ENCODE measurements at regions not wholly inside any gene's neighbourhood (a gene's known extent, or its start where the extent isn't known, plus 50 kb on each side); places are given as distances from the start of the nearest gene placed in this dataset.

DNA sequence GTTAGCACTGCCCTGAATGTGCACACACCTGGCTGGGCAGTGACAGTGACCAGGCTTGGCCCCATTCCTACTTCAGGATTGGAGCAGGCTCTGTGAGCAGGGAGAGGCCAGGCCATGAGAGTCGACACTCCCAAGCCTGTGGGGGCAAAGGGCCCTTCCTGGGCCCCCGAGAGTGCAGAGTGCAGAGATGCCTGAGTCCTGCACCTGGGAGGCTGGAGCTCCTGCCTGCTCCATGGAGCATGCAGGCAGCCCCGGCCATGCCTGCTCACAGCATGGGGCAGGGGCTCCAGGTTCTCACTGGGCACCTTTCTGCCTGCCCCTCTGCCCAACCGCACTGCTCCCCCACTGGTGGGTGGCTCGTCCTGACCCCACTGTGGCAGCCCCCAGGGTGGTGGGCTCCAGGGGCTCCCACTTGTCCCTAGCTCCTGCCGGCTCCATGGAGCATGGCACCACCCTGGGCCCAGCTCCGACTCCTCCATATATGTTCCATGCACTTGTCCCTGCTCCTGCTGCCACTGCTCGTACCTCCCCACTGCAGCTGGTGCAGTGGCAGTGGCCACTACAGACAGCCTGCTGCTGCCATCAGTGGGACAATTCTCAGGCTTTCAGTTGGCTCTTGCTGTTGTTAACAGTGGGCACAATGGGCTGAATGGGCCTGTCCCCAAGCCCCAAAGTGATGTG is 282.0 kb downstream of the RPRM start:
- no peak for DNase-seq

DNA sequence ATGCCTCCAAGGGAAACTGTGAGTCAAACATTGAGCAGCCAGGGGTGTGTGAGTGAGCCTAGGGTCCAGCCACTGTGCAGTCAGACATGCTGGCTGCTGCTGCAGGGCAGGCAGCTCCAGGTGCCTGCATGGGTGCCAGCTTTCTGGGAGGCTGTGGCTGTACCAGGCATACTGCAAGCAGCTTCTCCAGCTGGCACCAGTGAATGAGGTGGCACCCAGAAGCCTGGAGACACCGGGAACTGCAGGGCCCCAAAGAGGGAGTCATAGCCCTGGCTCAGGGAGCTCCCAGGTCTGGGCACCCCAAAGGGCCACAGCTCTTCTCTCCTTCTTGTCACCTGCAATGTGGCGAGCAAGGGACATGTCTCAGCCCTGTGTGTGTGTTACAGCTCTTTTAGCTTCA is 283.2 kb downstream of the RPRM start:
- no peak for DNase-seq

DNA sequence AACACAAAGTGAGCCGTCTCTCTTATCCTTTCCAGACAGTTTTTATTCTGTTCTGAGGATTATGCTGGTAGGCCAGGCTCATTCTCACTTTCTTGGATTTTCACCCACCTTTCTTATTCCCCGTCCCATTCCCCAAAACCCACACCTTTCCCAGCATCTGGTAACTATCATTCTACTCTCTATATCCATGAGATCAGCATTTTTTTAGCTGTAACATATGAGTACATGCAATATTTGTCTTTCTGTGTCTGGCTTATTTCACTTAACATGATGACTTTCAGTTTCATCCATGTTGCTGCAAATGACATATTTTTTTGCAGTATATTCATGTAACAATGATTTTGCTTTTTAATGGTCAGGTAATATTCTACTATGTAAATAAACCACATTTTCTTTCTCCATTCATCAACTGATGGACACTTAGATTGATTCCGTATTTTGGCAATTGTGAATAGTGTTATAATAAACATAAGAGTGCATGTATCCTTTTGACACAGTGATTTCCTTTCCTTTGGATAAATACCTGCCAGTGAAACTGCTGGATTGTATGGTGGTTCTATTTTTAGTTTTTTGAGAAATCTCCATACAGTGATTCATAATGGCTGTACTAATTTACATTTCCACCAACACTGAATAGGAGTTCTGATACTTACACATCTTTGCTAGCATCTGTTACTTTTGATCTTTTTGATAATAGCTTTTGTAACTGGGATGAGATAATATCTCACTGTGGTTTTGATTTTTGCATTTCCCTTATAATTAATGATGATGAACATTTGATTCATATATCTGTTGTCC is 289.3 kb downstream of the RPRM start:
- no peak for DNase-seq

GRCh38 chr2:153179808-153180207 is 298.8 kb downstream of the RPRM start:
- no peak for DNase-seq

DNA sequence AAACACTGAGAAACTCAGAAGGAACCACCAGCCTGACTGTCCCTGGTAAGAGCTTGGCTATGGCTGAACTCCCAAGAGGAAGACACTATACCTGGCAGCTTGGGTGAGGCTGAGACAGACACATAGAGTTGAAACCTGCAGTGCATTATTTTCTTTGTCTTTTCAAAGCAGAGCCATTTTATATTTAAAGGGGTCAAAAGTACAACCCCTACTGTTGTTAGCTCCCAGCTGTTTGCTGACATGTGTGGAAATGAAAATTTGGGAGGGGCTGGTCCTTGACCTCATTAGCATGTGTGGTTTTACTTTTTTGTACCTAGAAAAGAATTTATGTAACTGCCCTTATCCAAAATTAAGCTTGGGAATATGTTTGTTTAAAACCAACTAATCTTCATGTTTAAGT is 309.0 kb downstream of the RPRM start:
- DNase-seq = no peak

DNA sequence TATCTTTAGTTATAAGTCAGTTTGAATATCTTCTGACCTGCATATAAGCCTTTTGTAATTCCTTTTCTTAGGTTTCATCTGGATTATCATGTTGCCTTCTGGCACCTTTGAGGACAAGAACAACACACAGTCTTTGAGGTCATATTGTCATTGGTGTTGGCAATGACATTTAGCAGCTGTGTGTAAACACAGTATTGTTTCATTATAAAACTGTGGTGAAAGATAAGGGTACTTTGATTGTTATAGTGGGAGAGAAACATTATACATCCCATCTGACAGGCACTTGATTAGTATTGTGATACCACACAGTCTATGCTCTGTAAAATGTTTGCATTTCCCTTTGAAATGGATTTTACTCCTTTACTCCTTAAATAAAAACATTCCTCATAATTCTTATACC is 313.5 kb downstream of the RPRM start:
- no peak for DNase-seq

DNA sequence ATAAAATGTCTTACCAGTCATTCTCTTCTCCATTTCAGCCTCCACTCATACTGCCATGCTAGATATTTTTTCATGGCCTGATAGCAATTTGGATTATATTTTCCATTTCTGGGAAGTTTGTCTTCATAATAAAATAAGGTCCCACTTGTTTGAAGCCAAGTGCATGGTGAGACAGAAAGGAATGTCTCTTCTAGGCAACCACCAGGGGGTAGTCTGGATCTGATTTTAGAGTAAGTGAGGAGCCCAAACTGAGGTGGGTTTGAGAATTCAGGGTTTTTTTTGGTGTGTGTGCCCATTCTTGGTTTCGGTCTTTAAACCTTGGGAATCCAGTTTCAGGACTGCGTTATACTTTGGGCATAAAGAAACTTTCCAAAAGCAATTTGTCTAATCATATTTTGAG is 315.5 kb downstream of the RPRM start:
- peak in 7 of 58 donors; percentile 0 to 26 (median 10) for DNase-seq

DNA sequence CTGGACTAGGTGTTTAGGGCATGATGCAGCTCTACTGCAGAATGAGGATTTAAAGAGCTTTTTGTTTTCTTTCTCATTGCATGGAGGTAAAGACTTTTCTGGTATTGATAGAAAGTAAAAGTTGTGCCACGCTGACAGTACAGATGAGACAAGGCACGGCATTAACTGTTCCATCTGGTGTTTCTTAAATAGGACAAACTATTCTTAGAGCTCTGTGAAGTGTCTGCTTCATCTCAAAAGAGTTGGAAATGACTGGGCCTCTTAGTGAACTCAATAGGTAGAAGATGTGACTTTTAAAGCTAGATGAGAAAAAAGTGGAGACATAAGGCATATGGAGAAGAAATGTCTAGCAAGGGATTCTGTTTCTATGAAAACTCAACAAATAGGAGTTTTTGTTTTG is 321.8 kb downstream of the RPRM start:
- DNase-seq = no peak

GRCh38 chr2:153152036-153152435 is 326.5 kb downstream of the RPRM start:
- DNase-seq = no peak

GRCh38 chr2:153145470-153145978 is 333.0 kb downstream of the RPRM start:
- peak in 18 of 58 donors; percentile 0 to 53 (median 6) for DNase-seq

- no peak for DNase-seq
These were observed 335.0 kb downstream of the RPRM start for GRCh38 chr2:153143540-153143939.

GRCh38 chr2:153140498-153140897 is 338.1 kb downstream of the RPRM start:
- no peak for DNase-seq

GRCh38 chr2:153138651-153139375 is 339.7 kb downstream of the RPRM start:
- no peak for DNase-seq

- DNase-seq = no peak
These were observed 342.3 kb downstream of the RPRM start for GRCh38 chr2:153136216-153136615.

GRCh38 chr2:153134725-153135124 is 343.8 kb downstream of the RPRM start:
- no peak for DNase-seq

DNA sequence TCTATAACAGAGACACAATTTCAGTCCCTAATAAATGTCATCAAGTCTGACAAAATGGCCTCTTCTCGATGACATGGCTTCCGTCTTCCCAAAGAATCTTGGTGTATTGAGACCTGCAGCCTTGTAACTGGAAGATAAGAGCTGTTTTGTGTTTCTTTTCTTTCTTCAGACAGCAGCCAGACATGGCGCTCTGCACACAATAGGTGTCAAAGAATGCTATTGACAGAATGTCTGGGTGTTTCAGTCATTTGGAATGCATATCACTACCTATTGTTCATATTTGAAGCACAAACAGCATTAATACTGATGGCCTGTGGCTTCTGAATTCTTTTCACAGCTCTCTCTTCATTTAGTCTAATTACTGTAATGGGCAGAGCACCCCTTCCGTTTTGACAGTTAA is 344.8 kb downstream of the RPRM start:
- no peak for DNase-seq

- DNase-seq = no peak
These were observed 346.1 kb downstream of the RPRM start for GRCh38 chr2:153132418-153132817.

- DNase-seq = no peak
These were observed 363.4 kb downstream of the RPRM start for GRCh38 chr2:153115141-153115540.

DNA sequence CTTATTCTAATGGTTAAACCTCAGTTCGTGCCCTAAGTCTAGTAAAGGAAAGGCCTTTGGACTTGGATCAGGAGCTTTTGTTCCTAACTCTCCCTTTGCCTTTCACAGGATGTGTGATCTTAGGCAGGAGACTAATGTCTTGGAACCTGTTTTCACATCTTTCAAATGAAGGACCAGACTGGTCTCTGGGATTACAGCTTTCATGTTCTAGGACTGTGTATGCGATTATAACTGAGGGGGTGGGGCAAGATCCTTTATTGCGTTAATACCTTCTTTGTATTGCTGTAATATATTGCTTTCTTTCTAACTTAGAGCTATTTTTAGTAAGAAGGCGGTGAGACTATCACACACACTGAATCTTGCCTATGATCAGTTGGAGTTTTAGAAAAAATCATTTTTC is 368.1 kb downstream of the RPRM start:
- no peak for DNase-seq

- DNase-seq = no peak
These were observed 368.8 kb downstream of the RPRM start for GRCh38 chr2:153109793-153110192.

DNA sequence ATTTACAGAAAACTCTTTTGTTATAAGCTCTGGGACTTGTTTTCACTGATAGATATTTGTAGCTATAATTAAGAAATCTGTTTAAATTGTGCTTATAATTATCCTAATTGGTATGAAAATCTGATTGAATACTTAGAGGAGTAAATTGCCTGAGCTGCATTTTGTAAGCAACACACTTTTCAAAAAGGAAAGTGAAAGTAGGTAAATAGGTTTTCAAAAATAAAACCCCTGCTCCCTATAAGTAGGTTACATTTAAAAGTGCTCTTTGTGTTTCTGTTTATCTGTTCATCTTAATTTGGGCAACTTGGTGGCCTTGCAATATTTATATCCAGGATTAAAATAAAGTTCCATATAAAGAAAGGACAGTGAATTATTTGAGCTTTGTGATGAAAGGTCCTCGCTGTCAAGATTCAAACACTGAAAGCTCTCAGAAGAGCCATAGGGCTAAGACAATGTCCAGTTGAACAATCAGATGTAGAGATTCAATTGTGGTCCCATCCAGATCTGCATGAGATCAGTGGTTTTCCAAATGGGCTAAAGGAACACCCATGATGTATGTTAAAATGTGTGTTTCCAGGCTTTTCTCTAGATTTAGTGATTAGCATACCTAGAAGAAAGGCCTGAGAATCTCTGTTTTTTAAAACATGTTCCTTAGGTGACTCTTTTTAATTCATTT is 371.6 kb downstream of the RPRM start:
- no peak for DNase-seq

Measured in anterior cingulate cortex (tissue), 58 donors.